Lower leg skin (tissue), 3 donors: ENCODE measurements at regions not wholly inside any gene's neighbourhood (a gene's known extent, or its start where the extent isn't known, plus 50 kb on each side); places are given as distances from the start of the nearest gene placed in this dataset.

ENCODE experiments used
- POLR2A ChIP-seq, 2 donors: fragments of 450-650 bp; IDR thresholded peaks; one replicate each; pipeline ENCODE4 v1.6.1; 2016 to 2017; ENCODE audit warnings: antibody characterized with exemption in 2 of 2, mild to moderate bottlenecking in 1 of 2, moderate library complexity in 1 of 2
- TF ChIP-seq, protein P1 (sequence below), 3 donors: fragments of 450-650 bp; IDR thresholded peaks; one replicate each; pipeline ENCODE4 v1.5.1; 2016; ENCODE audit warnings: antibody characterized with exemption in 3 of 3, mild to moderate bottlenecking in 3 of 3, moderate library complexity in 2 of 3

DNA sequence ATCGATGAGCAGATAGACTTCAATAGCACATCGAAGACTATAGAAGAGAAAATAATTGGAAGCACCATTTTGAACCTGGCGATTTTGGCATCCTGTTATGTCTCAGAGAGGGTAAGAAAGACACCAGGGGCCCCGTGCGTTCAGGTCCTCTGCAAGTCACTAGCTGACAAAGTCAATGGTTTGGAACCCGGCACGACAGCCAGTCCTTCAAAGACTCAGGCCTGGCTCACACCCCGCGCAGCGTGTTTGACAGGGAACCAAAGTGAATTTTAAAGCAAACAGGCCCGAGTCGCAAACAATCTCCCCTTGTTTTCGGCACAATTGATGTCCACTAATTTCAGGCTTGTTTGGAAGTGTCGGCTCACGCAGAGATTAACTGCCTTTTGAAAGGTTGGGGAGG, 716.6 kb downstream of the BRD1 start:
- TF ChIP-seq, protein P1, sequence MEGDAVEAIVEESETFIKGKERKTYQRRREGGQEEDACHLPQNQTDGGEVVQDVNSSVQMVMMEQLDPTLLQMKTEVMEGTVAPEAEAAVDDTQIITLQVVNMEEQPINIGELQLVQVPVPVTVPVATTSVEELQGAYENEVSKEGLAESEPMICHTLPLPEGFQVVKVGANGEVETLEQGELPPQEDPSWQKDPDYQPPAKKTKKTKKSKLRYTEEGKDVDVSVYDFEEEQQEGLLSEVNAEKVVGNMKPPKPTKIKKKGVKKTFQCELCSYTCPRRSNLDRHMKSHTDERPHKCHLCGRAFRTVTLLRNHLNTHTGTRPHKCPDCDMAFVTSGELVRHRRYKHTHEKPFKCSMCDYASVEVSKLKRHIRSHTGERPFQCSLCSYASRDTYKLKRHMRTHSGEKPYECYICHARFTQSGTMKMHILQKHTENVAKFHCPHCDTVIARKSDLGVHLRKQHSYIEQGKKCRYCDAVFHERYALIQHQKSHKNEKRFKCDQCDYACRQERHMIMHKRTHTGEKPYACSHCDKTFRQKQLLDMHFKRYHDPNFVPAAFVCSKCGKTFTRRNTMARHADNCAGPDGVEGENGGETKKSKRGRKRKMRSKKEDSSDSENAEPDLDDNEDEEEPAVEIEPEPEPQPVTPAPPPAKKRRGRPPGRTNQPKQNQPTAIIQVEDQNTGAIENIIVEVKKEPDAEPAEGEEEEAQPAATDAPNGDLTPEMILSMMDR (IDR thresholded peaks at IDR 0.05), result no peak
- TF ChIP-seq POLR2A (IDR thresholded peaks at IDR 0.05), result no peak
